ENCODE measurements at regions not wholly inside any gene's neighbourhood (a gene's known extent, or its start where the extent isn't known, plus 50 kb on each side); places are given as distances from the start of the nearest gene placed in this dataset.
"Not testable (repeated sequence)": the region's sequence is repeated elsewhere in the genome, so short reads cannot be mapped to it uniquely, and the experiment has no call there.

- DNase-seq (ENCODE audit: low read depth in 1 of 2, low spot score in 1 of 2) = no peak
These were observed 1109.2 kb downstream of the GATA3 start for GRCh38 chr10:9163699-9164098.

DNA sequence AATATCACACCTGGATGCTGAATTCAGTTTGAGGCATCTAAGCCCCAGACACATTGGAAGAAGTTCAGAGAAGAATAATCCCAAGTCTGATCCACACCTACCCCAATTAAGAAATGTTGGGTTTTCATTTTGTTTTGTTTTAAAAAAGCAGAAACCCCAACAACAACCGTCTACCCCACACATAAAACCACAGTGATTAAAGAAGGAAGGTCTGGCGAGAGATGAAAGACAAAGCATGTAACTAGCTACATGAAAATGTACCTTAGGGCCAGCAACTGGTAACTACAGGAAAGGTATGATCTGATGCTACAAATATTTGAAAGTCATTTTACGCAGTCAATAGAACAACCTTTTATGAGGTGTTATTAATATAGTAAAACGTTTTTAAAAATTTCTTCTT, 1112.3 kb downstream of the GATA3 start:
- DNase-seq (ENCODE audit: low read depth in 1 of 2, low spot score in 1 of 2) = no peak

GRCh38 chr10:9172276-9172675, 1117.8 kb downstream of the GATA3 start:
- no peak for DNase-seq (ENCODE audit: low read depth in 1 of 2, low spot score in 1 of 2)

DNA sequence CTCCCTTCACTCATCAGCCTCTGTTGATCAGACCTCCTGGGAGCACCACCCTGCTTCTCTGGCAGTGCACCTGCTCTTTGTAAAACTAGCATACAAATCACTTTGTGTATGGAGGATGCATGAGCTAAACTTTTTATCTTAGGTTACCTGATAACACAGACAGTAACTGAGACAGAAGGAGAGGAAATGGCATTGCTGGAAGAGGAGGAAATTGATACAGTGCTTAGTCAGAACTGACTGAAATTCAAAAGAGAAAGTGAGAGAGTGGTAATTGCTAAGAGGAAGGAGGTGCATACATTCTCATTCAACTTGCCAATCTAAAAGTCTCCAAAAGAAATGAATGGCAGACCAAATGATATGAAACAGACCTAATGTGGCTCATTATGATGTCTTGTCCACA, 1120.7 kb downstream of the GATA3 start:
- no peak for DNase-seq (ENCODE audit: low read depth in 1 of 2, low spot score in 1 of 2)

DNA sequence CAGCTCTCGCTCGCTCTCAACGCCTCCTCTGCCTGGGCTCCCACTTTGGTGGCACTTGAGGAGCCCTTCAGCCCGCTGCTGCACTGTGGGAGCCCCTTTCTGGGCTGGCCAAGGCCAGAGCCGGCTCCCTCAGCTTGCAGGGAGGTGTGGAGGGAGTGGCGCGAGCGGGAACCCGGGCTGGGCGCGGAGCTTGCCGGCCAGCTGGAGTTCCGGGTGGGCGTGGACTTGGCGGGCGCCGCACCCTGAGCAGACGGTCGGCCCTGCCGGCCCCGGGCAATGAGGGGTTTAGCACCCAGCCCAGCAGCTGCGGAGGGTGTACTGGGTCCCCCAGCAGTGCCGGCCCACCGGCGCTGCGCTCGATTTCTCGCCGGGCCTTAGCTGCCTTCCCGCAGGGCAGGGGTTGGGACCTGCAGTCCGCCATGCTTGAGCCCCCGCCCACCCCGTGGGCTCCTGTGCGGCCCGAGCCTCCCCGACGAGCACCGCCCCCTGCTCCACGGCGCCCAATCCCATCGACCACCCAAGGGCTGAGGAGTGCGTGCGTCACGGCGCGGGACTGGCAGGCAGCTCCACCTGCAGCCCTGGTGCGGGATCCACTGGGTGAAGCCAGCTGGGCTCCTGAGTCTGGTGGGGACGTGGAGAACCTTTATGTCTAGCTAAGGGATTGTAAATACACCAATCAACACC, 1128.9 kb downstream of the GATA3 start:
- not testable (repeated sequence) for DNase-seq (ENCODE audit: low read depth in 1 of 2, low spot score in 1 of 2)

DNA sequence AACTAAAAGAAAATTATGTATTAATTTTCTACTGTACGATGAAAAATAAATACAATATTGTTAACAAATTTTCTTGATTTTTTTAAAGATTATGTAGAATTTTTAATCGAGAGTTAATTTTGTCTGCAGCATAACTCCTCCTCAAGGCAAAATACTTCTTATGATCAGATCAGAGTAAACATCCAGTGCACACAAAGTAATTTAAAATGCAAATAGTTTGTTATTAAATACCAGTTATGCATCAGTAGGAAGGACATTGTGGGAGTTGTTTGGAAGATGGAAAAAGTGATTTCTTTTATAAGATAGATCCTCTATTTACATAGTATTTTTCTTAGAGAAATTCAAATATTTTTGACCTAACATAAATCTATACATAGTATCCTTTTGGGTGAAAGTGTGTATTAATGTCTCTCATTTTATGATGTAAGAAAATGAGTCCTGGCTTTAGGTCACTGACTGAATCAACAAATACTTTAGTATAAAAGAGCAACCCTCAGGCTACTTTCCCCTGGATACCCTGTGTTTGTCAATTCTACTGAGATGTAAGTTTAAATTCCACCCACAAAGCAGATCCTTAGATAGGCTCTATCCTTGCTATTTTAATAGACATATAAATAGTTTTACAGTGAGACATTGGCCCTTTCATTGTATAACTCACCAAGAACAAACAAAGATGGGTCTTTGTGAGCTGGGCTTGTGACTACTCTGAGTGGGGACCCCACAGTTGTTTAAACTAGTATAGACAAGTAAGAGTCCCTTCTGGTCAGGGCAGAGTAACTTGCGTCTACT, 1133.7 kb downstream of the GATA3 start:
- DNase-seq (ENCODE audit: low read depth in 1 of 2, low spot score in 1 of 2) = no peak

DNA sequence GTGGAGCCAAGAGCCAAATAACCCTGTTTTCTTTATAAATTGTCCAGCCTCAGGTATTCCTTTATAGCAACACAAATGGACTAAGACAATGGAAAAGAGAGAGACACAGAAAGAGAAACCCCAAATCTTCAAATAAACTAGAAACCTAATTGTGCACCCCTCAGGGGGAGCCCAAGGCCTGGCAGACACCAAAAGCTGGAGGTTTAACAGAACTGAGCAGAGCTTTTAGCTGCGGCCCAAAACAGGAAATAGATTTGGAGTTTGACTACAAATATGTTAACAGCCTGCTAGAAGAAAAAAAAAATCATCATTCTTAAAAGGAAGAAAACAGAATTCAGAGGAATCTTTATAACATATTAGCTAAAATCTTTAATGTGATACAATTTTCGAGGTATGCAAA, 1135.0 kb downstream of the GATA3 start:
- DNase-seq (ENCODE audit: low read depth in 1 of 2, low spot score in 1 of 2) = no peak

DNA sequence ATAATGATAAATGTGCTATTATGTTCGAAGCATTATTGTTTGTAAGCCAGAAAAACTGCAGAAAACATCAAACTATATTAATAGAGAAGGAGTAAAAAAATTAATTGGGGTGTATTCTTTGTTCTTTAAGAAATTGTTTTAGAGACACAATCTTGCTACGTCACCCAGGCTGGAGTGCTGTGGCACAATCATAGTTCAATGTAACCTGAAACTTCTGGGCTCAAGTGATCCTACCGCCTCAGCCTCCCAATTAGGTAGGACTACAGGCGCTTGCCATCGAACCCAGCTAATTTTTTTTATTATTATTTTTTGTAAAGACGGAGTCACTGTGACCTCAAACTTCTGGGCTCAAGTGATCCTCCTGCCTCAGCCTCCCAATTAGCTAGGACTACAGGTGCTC, 1138.6 kb downstream of the GATA3 start:
- DNase-seq (ENCODE audit: low read depth in 1 of 2, low spot score in 1 of 2) = no peak

- DNase-seq (ENCODE audit: low read depth in 1 of 2, low spot score in 1 of 2) = no peak
These were observed 1140.9 kb downstream of the GATA3 start for GRCh38 chr10:9195385-9195784.

- no peak for DNase-seq (ENCODE audit: low read depth in 1 of 2, low spot score in 1 of 2)
These were observed 1144.1 kb downstream of the GATA3 start for GRCh38 chr10:9198611-9199010.

DNA sequence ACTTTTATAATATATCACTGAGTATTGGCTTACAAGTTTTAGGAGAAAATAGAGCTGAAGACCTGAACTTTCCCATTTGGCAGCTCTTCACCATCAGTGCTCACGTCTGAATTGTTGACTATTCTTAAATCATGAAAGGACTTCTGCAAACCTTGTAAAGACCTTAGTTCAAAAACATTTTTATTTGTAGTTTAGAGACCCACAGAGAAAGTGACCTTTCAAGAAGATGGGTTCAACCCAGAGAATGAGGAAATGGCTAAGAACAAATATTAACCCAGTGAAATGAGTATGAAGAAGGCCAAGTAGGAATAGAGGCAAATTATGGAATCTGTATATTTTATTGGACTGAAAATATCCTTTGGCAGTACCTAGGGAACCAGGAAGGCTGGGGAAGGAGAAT, 1151.1 kb downstream of the GATA3 start:
- no peak for DNase-seq (ENCODE audit: low read depth in 1 of 2, low spot score in 1 of 2)

- DNase-seq (ENCODE audit: low read depth in 1 of 2, low spot score in 1 of 2) = peak; percentile 53 to 56
These were observed 1154.8 kb downstream of the GATA3 start for GRCh38 chr10:9209105-9209798.

DNA sequence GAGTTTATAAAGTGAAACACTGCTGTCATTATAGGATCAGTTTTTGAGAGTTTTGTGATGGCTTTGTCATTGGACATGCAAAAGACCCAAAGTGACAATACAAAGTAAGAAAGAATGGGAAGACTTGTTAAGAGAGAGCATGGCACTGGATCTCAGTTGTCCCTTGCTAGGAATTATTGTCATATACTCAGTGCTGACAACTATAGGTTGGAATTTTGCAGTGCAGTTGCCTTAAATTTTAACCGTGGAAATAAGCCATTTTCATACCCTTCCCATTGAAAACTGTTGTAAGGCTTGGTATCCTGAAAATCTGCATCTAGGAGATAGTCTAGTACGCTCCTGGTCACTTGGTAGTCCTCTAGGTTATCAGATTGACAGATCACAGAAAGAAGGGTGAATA, 1156.7 kb downstream of the GATA3 start:
- no peak for DNase-seq (ENCODE audit: low read depth in 1 of 2, low spot score in 1 of 2)

DNA sequence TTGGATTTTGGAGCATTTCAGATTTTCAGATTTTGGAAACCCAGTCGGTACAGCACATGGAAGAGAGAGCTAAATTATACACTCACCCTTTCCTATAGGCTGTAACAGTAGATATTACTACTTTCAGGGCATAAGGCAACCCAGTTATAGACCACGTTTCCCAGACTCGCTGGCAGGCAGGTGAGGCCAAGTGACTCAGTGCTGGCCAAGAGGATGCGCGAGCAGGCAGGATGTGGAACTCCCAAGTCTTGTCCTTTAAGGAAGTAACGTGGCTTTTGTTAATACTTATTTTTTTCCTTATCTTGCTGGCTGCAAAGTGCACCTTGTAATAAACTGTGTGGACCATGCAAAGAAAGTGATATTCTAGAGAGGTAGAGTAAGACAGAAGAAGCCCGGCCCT, 1160.1 kb downstream of the GATA3 start:
- no peak for DNase-seq (ENCODE audit: low read depth in 1 of 2, low spot score in 1 of 2)

GRCh38 chr10:9215121-9215520, 1160.6 kb downstream of the GATA3 start:
- DNase-seq (ENCODE audit: low read depth in 1 of 2, low spot score in 1 of 2) = no peak

DNA sequence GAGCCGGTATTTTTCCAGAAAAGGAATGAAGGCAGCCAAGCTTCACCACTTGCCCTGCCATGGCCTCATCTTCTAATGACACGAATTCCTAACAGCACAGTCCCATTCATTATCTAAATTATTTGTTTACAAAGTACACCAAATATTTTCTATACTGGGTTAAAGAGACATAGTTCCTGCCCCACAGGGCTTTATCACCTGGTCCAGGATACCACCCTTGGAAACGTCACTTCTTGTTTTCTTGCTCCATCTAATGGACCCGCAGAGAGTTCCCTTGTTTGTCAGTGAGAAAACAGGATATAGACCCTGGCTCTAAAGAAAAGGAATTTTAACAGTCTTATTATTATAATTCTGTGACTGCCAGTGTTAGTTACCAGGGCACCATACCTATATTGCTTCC, 1165.4 kb downstream of the GATA3 start:
- no peak for DNase-seq (ENCODE audit: low read depth in 1 of 2, low spot score in 1 of 2)

DNA sequence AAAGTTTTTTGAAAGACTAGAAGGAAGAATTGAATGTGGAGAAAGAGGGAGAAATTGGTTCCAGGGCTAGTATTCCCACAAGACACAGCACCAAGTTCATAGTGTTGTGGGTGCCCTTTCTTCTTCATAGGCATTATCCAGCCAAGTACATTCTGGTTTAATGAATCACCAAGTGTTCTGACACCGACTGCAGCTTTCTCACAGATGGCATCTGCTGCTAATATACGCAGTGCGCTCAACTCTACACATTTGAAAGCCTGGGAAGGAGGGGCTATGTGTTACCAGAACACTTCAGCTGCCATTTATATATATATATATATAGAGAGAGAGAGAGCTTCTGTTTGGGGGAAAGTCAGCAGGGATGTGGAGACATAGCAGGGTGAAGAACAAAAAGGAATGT, 1168.4 kb downstream of the GATA3 start:
- no peak for DNase-seq (ENCODE audit: low read depth in 1 of 2, low spot score in 1 of 2)

- no peak for DNase-seq (ENCODE audit: low read depth in 1 of 2, low spot score in 1 of 2)
These were observed 1173.3 kb downstream of the GATA3 start for GRCh38 chr10:9227679-9228365.

GRCh38 chr10:9228771-9229170, 1174.3 kb downstream of the GATA3 start:
- DNase-seq (ENCODE audit: low read depth in 1 of 2, low spot score in 1 of 2) = no peak

DNA sequence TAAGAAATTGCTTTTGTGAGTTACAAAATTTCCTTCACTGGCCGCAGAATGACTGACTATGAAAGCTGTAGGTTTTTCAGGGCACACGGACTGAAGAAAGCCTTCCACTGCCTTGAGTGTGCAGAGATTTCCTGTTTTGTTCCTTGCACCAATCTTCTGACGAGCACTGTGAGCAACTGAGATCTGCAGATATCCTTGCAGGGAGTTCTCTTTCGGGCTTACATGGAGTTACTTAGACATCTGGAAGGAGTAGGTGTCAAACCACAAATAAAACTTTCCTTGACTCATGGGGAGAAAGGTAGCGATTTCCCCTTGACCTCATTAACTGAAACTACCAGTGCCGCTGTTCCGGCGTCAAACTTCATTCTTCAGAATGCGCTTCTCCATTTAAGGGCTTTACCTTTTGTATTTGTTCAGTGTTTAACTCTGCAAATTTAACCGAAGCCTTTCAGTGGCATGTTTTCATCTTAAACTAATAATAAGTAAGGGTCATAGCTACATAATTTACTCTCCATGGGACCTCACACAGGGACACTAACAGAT, 1175.3 kb downstream of the GATA3 start:
- no peak for DNase-seq (ENCODE audit: low read depth in 1 of 2, low spot score in 1 of 2)

GRCh38 chr10:9230625-9231024, 1176.1 kb downstream of the GATA3 start:
- DNase-seq (ENCODE audit: low read depth in 1 of 2, low spot score in 1 of 2) = no peak

Data from activated T-helper 1 cell treated with anti-CD3 and anti-CD28 coated beads, Interleukin-2, amount 50 U/mL, for 16 hours (primary cell).